ENCODE measurements at regions not wholly inside any gene's neighbourhood (a gene's known extent, or its start where the extent isn't known, plus 50 kb on each side); places are given as distances from the start of the nearest gene placed in this dataset.

DNA sequence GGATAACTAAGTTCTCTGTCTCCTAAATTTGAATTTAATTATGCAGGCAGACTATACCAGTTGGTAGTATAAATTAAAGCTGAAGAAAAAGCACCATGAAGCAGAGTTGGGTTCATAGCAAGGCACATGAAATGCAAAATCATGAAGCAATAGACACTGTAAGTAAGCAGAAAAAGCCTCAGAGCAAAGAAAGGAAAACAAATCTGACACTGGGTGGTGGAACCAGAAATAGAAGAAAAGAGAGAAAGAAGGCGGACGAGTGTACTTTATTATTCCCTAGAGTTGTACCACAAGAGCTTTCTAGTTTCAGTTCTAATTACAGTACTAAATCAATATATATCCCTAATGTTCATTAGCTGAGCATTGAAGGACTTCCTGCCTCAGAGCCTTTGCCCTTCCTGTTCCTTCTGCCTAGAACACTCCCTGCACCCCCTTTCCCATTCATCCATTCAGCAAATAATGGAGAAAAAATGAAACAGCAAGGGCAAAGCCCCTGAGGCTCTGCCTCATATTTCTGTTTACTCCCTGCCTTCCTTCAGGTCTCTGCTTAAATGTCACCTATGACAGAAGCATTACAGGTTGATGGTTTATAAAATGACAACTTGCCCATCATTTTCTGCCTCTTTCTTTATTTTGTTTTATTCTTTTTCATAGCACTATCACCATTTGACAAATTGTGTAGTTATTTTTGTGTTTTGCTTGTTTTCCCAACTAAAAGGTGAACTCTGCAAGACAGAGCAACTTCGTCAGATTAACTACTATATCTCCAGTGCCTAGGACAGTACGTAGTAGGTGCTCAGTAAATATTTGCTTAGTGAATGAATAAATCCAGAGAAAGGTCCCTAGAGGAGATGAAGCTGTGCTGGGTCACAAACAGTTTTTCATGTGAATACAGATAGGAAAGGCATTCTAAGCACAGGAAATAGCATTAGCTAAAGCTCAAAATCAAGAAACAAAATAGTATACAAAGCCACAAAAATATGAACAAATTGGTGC, 154.0 kb upstream of the RASGEF1B start (continued):
- TF ChIP-seq RAD21 (IDR thresholded peaks at IDR 0.05 in 1 of 2, conservative IDR thresholded peaks at IDR 0.05 in 1 of 2; ENCODE audit: low read depth in 2 of 2, low read length in 2 of 2), result no peak
- no peak for TF ChIP-seq KDM4A (IDR thresholded peaks at IDR 0.05; ENCODE audit: low read depth, low read length, severe bottlenecking)
- TF ChIP-seq, protein P1, sequence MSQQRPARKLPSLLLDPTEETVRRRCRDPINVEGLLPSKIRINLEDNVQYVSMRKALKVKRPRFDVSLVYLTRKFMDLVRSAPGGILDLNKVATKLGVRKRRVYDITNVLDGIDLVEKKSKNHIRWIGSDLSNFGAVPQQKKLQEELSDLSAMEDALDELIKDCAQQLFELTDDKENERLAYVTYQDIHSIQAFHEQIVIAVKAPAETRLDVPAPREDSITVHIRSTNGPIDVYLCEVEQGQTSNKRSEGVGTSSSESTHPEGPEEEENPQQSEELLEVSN (IDR thresholded peaks at IDR 0.05), result no peak
- TF ChIP-seq, protein P2, sequence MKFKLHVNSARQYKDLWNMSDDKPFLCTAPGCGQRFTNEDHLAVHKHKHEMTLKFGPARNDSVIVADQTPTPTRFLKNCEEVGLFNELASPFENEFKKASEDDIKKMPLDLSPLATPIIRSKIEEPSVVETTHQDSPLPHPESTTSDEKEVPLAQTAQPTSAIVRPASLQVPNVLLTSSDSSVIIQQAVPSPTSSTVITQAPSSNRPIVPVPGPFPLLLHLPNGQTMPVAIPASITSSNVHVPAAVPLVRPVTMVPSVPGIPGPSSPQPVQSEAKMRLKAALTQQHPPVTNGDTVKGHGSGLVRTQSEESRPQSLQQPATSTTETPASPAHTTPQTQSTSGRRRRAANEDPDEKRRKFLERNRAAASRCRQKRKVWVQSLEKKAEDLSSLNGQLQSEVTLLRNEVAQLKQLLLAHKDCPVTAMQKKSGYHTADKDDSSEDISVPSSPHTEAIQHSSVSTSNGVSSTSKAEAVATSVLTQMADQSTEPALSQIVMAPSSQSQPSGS (IDR thresholded peaks at IDR 0.05; ENCODE audit: low read length), result no peak
- no peak for TF ChIP-seq POLR2AphosphoS5 (IDR thresholded peaks at IDR 0.05; ENCODE audit: low read depth, low read length)
- no peak for TF ChIP-seq SP4 (IDR thresholded peaks at IDR 0.05; ENCODE audit: low read length)

All from H1 (cell line).